ENCODE measurements at regions not wholly inside any gene's neighbourhood (a gene's known extent, or its start where the extent isn't known, plus 50 kb on each side); places are given as distances from the start of the nearest gene placed in this dataset.

DNA sequence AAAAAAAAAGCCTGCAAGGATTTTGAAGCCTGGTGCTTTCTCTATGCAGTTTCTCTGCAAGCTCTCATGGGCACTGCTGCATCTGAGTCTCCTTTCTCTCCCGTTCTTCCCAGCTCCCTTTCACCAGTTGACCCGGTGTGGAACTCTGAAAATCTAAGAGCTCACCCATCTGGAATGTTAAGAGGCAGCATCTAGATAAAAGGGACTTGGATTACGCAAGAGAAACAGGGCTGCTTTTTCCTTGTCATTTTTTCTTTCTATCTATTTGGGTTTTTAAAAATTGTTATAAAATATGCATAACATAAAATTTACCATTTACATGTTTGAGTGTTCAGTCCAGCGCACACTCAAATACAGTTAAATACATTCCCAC lies 95.2 kb upstream of the RPS6KA3 start:
- Mint-ChIP-seq H3K4me1 (no peaks in the 10 kb centered on the region), H3K36me3 (no peaks in the 10 kb centered on the region), H3K27ac (no peak overlapping the region), H3K4me3 (no peak overlapping the region), H3K9me3 (peaks cover 0 to 2% (median 0%) of the 10 kb centered on the region in 6 donors), H3K27me3 (ENCODE audit: low read depth in 3 of 3) (peaks cover 0 to 6% (median 5%) of the 10 kb centered on the region in 3 donors)
- DNase-seq = no peak

DNA sequence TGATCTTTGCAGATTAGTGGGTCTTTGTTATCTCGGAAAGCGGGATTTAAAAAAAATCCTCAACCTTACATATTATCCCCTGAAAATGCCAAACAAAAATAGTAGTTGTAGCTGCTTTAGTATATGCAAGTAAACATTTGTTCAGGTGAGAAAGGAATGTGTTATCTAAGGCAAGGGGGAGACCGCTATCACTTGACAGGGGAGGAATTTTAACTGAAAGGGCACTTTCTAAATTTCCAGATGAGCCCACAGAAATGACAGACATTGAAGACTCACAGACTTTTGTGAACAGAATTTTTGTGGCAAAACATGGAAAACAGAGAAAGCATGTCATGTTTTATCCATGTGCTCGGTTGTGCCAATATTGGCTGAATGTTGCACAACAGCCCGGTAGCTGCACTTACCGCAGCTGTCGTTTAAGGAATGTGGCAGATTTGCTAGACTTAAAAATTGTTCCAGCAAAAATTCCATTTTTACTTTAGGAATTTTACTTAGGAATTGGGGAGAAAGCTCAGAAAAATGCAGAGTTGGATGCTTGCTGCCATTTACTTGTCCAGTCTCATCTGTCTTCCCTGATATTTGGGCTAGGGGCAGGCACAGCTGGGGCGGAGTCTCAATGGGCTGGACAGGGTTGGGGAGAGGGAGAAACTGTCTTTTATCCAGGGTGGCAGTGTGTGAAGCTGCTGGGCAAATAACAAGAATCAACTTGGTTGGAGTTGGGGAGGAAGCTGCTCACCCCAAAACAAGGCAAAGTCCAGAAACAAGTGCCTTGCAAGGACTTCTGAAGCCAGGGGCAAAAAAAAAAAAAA lies 94.6 kb upstream of the RPS6KA3 start:
- peaks cover 0 to 2% (median 0%) of the 10 kb centered on the region in 6 donors for H3K9me3 Mint-ChIP-seq
- H3K4me1 Mint-ChIP-seq = no peaks in the 10 kb centered on the region
- H3K27ac Mint-ChIP-seq = no peak overlapping the region
- peaks cover 0 to 6% (median 5%) of the 10 kb centered on the region in 3 donors for H3K27me3 Mint-ChIP-seq (ENCODE audit: low read depth in 3 of 3)
- no peak for DNase-seq
- H3K4me3 Mint-ChIP-seq = no peak overlapping the region
- H3K36me3 Mint-ChIP-seq = no peaks in the 10 kb centered on the region

DNA sequence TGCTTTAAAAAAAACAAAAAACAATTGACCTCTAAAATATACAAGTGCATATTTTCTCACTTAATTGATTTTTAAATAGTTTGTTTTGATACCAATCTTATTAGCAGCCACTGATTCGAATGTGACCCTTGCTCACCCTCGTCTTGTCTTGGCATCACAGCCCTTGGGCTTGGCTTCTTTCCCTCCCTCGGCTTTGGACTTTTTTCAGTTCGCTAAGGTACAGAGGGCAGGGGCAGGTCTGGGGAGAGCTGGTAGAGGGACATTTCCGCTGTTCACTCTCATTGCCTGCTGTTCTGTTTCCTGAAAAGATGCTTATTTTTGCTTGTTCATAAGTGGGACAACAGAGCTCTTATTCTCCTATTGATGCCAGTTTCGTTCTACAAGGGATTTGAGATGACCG lies 88.5 kb upstream of the RPS6KA3 start:
- Mint-ChIP-seq H3K4me3 (no peak overlapping the region), H3K27ac (no peak overlapping the region)
- DNase-seq = no peak

DNA sequence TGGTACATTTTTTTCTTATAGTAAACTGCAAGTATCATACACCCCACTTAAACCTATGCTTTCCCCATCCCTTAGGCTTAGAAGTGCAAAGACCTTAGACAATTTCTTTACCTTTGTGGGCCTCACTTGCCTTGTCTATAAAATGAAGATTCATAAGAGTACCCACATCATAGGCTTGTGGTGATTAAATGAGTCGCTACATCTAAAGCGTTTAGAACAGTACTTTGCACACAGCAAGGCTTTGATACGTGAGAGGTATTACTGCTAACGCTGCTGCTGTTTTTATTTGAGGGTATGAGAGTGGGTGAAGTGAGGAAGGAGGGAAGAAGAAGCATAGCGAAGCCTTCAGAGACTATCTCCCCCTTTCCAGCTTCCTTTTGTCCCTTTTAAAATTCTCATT lies 87.8 kb upstream of the RPS6KA3 start:
- no peak for DNase-seq
- Mint-ChIP-seq H3K4me1 (no peaks in the 10 kb centered on the region), H3K27me3 (ENCODE audit: low read depth in 3 of 3) (peaks cover 0 to 2% (median 2%) of the 10 kb centered on the region in 3 donors), H3K36me3 (no peaks in the 10 kb centered on the region), H3K9me3 (no peaks in the 10 kb centered on the region), H3K4me3 (no peak overlapping the region), H3K27ac (no peak overlapping the region)

More for the DNA sequence above, 88.5 kb upstream of the RPS6KA3 start:
- H3K4me1 Mint-ChIP-seq = no peaks in the 10 kb centered on the region
- H3K27me3 Mint-ChIP-seq (ENCODE audit: low read depth in 3 of 3) = peaks cover 0 to 2% (median 0%) of the 10 kb centered on the region in 3 donors
- no peaks in the 10 kb centered on the region for H3K36me3 Mint-ChIP-seq
- H3K9me3 Mint-ChIP-seq = no peaks in the 10 kb centered on the region

DNA sequence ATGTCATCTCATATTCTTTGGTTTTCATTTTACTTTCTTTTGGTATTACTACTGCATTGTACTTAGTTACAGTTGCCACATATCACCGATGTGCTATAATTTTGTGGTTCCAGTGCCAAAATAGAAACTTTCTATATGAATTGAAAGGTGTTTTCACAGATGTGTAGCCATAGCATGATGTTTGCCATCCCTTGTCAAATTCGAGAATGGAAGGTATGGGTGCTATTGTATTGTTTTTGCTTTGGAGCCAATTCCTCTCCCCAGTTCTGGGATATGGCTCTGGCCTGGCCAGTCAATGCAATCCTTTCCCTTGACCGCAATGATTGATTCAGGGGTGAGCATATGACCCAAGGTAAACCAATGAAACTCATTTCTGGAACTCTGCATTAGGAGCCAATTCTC lies 86.2 kb upstream of the RPS6KA3 start:
- H3K4me1 Mint-ChIP-seq = no peaks in the 10 kb centered on the region
- H3K27ac Mint-ChIP-seq = no peak overlapping the region
- H3K4me3 Mint-ChIP-seq = no peak overlapping the region
- H3K27me3 Mint-ChIP-seq (ENCODE audit: low read depth in 3 of 3) = peaks cover 0 to 2% (median 2%) of the 10 kb centered on the region in 3 donors
- no peaks in the 10 kb centered on the region for H3K36me3 Mint-ChIP-seq
- no peak for DNase-seq
- H3K9me3 Mint-ChIP-seq = no peaks in the 10 kb centered on the region

DNA sequence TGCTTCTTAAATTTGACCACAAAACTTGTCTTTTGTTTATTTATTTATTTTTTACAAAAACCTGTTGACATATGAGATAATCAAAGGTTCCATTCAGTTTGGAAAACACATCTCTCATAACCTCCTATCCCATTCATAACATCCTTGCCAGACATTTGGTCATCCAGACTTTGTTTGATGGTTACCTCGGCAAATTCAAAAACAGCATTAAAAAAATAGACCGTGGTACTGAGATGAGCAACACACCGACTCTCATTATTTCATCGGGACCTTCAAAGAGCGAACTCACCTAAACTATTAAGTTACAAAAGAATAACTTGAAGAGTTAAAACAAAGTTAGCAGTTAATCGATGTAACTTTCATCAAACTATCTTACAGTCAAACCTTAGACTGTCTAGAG lies 85.8 kb upstream of the RPS6KA3 start:
- no peak for DNase-seq
- H3K4me1 Mint-ChIP-seq = no peaks in the 10 kb centered on the region
- no peak overlapping the region for H3K4me3 Mint-ChIP-seq
- H3K36me3 Mint-ChIP-seq = no peaks in the 10 kb centered on the region
- H3K9me3 Mint-ChIP-seq = no peaks in the 10 kb centered on the region
- no peak overlapping the region for H3K27ac Mint-ChIP-seq
- peaks cover 0 to 2% (median 2%) of the 10 kb centered on the region in 3 donors for H3K27me3 Mint-ChIP-seq (ENCODE audit: low read depth in 3 of 3)

DNA sequence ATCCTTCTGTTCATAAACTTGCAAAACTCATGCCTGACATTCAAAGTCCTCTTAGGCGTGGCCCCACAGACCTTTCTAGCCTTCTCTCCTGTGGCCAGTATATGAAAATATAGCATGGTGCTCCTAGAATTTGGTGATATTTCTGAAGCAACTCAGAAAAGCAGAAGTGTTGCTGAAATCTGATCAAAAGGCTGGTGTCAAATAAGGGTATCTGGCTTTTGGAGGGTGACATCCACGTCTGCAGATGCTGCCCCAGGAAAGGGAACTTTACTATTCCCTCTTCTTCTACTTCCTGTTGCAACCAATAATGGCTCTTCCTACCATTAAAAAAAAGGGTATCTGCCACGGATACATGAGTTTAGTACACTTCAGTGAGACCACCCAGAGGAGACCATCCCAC lies 83.9 kb upstream of the RPS6KA3 start:
- Mint-ChIP-seq H3K36me3 (no peaks in the 10 kb centered on the region), H3K4me3 (no peak overlapping the region), H3K4me1 (no peaks in the 10 kb centered on the region), H3K9me3 (no peaks in the 10 kb centered on the region), H3K27me3 (ENCODE audit: low read depth in 3 of 3) (peaks cover 0 to 6% (median 2%) of the 10 kb centered on the region in 3 donors), H3K27ac (no peak overlapping the region)
- DNase-seq = no peak

DNA sequence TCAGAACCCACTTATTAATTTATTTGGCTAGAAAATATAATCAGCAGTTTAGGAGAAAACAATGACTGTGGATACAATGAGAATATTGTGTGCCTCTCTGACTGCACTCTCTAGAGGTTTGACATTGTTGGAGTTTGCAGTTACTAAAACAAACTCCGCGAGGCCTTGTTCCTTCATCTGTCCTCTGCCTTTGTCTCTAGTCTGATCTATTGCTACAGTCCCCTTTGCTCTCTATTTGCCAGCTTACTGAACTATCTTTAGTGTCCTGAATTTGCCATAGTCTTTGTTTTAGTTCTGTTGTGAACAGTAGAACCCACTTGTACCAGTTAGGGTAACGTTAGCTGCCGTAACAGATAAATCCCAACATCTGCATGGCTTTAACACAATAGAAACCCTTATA lies 81.4 kb upstream of the RPS6KA3 start:
- H3K27ac Mint-ChIP-seq = no peak overlapping the region
- no peaks in the 10 kb centered on the region for H3K9me3 Mint-ChIP-seq
- peaks cover 0 to 6% (median 3%) of the 10 kb centered on the region in 3 donors for H3K27me3 Mint-ChIP-seq (ENCODE audit: low read depth in 3 of 3)
- no peaks in the 10 kb centered on the region for H3K4me1 Mint-ChIP-seq
- H3K4me3 Mint-ChIP-seq = no peak overlapping the region
- DNase-seq = no peak
- H3K36me3 Mint-ChIP-seq = peaks cover 0 to 4% (median 0%) of the 10 kb centered on the region in 3 donors

DNA sequence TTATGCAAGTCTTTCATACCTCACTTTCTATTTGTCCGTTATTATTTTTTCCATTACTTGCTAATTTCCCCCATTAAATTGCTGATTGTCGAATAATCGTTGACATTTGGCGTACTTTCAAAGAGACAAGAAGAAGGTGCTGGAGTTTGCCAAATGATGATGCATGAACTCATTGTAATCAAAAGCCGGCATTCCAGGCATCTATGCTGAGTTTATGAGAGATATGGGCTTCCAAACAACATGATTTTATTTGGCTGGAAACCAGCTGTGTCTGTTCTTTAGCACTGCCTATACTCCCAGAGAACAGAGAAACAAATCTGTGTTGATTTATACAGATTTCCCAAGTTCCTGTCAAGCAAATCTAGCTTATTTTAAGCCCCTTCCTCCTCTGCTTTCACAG lies 80.8 kb upstream of the RPS6KA3 start:
- H3K4me1 Mint-ChIP-seq = no peaks in the 10 kb centered on the region
- no peak overlapping the region for H3K4me3 Mint-ChIP-seq
- peaks cover 0 to 4% (median 0%) of the 10 kb centered on the region in 3 donors for H3K36me3 Mint-ChIP-seq
- H3K9me3 Mint-ChIP-seq = no peaks in the 10 kb centered on the region
- no peak for DNase-seq
- H3K27ac Mint-ChIP-seq = no peak overlapping the region
- H3K27me3 Mint-ChIP-seq (ENCODE audit: low read depth in 3 of 3) = peaks cover 0 to 7% (median 4%) of the 10 kb centered on the region in 3 donors

DNA sequence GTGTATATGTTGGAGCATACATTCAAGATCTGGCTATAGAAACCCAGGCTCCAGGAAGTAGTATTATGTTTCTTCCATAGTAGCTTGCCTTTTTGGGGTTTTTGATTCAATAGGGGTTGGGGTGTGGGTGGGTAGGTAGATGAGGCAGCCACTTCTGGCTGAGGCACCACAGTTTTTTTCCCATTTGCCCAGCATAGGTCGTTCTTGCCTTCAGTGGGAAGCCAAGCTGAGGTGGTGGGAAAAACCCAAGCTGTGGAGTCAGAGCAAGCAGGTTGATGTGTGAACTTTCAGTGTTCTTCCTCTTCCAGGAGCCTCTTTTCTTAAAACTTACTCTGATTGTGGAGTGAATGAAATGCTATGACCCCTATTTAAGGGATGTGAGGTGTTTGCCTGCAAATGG lies 67.0 kb upstream of the RPS6KA3 start:
- Mint-ChIP-seq H3K27me3 (ENCODE audit: low read depth in 3 of 3) (peaks cover 0 to 8% (median 0%) of the 10 kb centered on the region in 3 donors), H3K9me3 (no peaks in the 10 kb centered on the region)

DNA sequence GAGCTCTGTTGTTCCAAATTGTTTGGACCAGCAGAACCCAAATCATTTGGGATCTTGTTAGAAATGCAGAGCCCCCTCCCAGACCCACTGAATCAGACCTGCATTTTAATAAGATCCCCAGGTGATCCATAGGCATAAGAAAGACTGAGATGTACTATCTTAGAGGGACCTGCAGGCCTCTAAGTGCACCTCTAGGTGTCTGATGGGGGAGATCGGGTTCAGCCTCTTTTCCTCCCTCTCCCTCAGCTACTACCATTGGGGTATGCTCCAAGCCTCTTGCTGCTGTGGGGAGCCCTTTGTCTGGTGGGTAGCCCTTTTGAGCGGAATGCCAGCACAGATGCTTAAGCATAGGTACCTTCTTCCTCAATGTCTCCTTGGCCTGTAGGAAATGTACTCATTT lies 63.8 kb upstream of the RPS6KA3 start:
- Mint-ChIP-seq H3K27me3 (ENCODE audit: low read depth in 3 of 3) (peaks cover 0 to 8% (median 0%) of the 10 kb centered on the region in 3 donors), H3K4me1 (no peaks in the 10 kb centered on the region), H3K36me3 (no peaks in the 10 kb centered on the region), H3K27ac (no peak overlapping the region), H3K9me3 (no peaks in the 10 kb centered on the region), H3K4me3 (no peak overlapping the region)
- no peak for DNase-seq

More for the DNA sequence above, 67.0 kb upstream of the RPS6KA3 start:
- Mint-ChIP-seq H3K36me3 (no peaks in the 10 kb centered on the region), H3K27ac (no peak overlapping the region), H3K4me1 (no peaks in the 10 kb centered on the region), H3K4me3 (no peak overlapping the region)
- DNase-seq = no peak

DNA sequence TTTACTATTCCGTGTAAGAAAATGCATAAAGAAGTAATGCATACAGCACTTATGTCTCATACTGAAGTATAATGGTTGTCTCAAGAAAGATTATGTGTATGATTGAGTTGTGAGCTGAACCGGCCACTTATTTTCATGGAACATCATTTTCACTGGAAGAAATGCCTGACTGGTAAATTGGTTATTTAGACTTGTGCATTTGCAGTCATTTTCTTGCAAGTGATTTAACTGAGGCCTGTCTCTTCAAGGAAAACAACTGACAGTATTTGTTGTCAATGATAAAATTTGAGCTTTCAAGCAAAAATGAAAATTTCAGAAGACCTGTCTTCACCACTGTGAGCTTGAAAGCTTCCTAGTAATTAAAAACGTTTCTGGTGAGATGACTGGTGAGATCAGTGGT lies 62.7 kb upstream of the RPS6KA3 start:
- H3K9me3 Mint-ChIP-seq = no peaks in the 10 kb centered on the region
- no peaks in the 10 kb centered on the region for H3K36me3 Mint-ChIP-seq
- DNase-seq = no peak
- no peaks in the 10 kb centered on the region for H3K4me1 Mint-ChIP-seq
- H3K27ac Mint-ChIP-seq = no peak overlapping the region
- H3K4me3 Mint-ChIP-seq = no peak overlapping the region
- peaks cover 0 to 3% (median 0%) of the 10 kb centered on the region in 3 donors for H3K27me3 Mint-ChIP-seq (ENCODE audit: low read depth in 3 of 3)

DNA sequence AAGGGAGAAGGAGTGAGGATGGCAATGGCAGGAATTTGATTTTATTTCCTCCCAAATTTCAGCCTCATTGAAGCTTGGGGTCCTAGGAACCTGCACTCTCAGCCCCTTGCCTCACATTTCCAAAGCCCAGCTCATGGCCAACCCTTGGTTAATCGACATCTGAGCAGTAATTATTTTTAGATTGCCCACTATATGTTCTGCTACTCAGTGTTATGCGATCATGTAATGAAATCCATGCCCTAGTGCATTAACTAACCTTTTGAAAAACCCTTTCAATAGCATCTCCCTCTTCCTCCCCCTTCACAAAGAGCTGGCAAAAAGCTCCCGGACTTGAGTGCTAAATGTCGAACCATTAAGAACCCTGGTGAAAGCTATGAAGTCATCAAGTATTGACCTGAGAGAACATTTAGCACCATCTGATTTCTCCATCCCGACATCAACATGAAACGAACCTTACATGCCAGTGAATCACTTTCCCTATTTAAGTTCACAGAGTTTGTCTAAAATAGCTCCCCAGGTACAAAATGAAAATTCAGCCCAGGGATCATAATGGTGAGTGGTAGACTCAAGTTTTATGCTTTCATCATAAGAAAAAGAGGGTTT lies 59.2 kb upstream of the RPS6KA3 start:
- peaks cover 0 to 2% (median 0%) of the 10 kb centered on the region in 3 donors for H3K27me3 Mint-ChIP-seq (ENCODE audit: low read depth in 3 of 3)

DNA sequence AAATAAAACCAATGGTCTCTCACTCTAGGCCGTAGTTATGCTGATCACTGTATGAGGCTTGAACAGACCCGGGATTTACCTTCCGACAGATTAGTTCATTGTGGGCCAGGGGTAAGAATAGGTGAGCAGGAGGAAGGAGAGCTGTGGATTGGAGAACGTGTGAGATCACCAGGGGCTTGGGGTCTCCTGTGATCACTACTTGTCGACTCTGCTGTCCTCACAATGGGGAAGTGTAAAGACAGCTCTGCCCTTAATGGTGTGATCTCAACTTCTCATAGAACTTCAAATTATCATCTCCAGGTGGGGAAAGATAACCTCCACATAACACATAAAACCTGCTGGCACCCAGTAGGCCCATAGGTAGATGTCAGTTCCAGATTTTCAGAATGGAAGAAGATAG lies 56.2 kb upstream of the RPS6KA3 start:
- H3K4me1 Mint-ChIP-seq = peaks cover 10 to 13% of the 10 kb centered on the region in 2 donors
- peaks cover 0 to 7% (median 0%) of the 10 kb centered on the region in 3 donors for H3K27me3 Mint-ChIP-seq (ENCODE audit: low read depth in 3 of 3)
- no peak overlapping the region for H3K27ac Mint-ChIP-seq
- H3K36me3 Mint-ChIP-seq = no peaks in the 10 kb centered on the region
- peaks cover 0 to 1% (median 0%) of the 10 kb centered on the region in 6 donors for H3K9me3 Mint-ChIP-seq
- no peak for DNase-seq
- H3K4me3 Mint-ChIP-seq = no peak overlapping the region

More for the DNA sequence above, 59.2 kb upstream of the RPS6KA3 start:
- Mint-ChIP-seq H3K36me3 (no peaks in the 10 kb centered on the region), H3K27ac (no peak overlapping the region), H3K9me3 (no peaks in the 10 kb centered on the region), H3K4me3 (no peak overlapping the region), H3K4me1 (peaks cover 6 to 7% of the 10 kb centered on the region in 2 donors)
- no peak for DNase-seq

All from immature natural killer cell (primary cell).